ENCODE measurements at regions not wholly inside any gene's neighbourhood (a gene's known extent, or its start where the extent isn't known, plus 50 kb on each side); places are given as distances from the start of the nearest gene placed in this dataset.

- intact Hi-C loops (cut with DNase I): no loop called here
Measured at GRCh38 chr12:42923583-42923982, 334.0 kb upstream of the PRICKLE1 start.

GRCh38 chr12:42923156-42923555, 333.6 kb upstream of the PRICKLE1 start:
- H3K27ac ChIP-seq (ENCODE audit: low read depth in 1 of 2, low read length in 2 of 2): no peak overlapping the region
- DNase-seq: no peak
- ATAC-seq (ENCODE audit: low FRiP score): no peak
- H3K27me3 ChIP-seq (ENCODE audit: control insufficient read depth in 1 of 2, insufficient read depth in 2 of 2, low read length in 1 of 2): no peaks in the 10 kb centered on the region
- H3K36me3 ChIP-seq (ENCODE audit: control insufficient read depth in 1 of 2, insufficient read depth in 2 of 2, low read length in 1 of 2): no peaks in the 10 kb centered on the region
- no peaks in the 10 kb centered on the region for H3K4me1 ChIP-seq (ENCODE audit: control insufficient read depth in 1 of 2, insufficient read depth in 2 of 2, low read length in 2 of 2)
- H3K4me3 ChIP-seq (ENCODE audit: low read length in 2 of 2): no peak overlapping the region
- H3K9me3 ChIP-seq (ENCODE audit: control insufficient read depth, low read length): peaks cover 4% of the 10 kb centered on the region
- intact Hi-C loops (cut with DNase I): no loop called here
- WGBS, 2 donors: 5 to 21% methylated on average over 2 of the region's 2 CpGs

More at GRCh38 chr12:42923583-42923982, 334.0 kb upstream of the PRICKLE1 start:
- no peaks in the 10 kb centered on the region for H3K36me3 ChIP-seq (ENCODE audit: control insufficient read depth in 1 of 2, insufficient read depth in 2 of 2, low read length in 1 of 2)
- H3K4me1 ChIP-seq (ENCODE audit: control insufficient read depth in 1 of 2, insufficient read depth in 2 of 2, low read length in 2 of 2): no peaks in the 10 kb centered on the region
- H3K27me3 ChIP-seq (ENCODE audit: control insufficient read depth in 1 of 2, insufficient read depth in 2 of 2, low read length in 1 of 2): no peaks in the 10 kb centered on the region
- DNase-seq (no peak), ATAC-seq (ENCODE audit: low FRiP score) (no peak)
- H3K27ac ChIP-seq (ENCODE audit: low read depth in 1 of 2, low read length in 2 of 2): no peak overlapping the region
- no peak overlapping the region for H3K4me3 ChIP-seq (ENCODE audit: low read length in 2 of 2)
- H3K9me3 ChIP-seq (ENCODE audit: control insufficient read depth, low read length): peaks cover 4% of the 10 kb centered on the region

- H3K27me3 ChIP-seq (ENCODE audit: control insufficient read depth in 1 of 2, insufficient read depth in 2 of 2, low read length in 1 of 2): no peaks in the 10 kb centered on the region
- no peak overlapping the region for H3K27ac ChIP-seq (ENCODE audit: low read depth in 1 of 2, low read length in 2 of 2)
- H3K9me3 ChIP-seq (ENCODE audit: control insufficient read depth, low read length): peaks cover 2% of the 10 kb centered on the region
- no peak for DNase-seq
- intact Hi-C loops (cut with DNase I): no loop called here
- ATAC-seq (ENCODE audit: low FRiP score): no peak
- WGBS, 2 donors: 30% methylated on average over 3 of the region's 3 CpGs
- H3K36me3 ChIP-seq (ENCODE audit: control insufficient read depth in 1 of 2, insufficient read depth in 2 of 2, low read length in 1 of 2): no peaks in the 10 kb centered on the region
- no peaks in the 10 kb centered on the region for H3K4me1 ChIP-seq (ENCODE audit: control insufficient read depth in 1 of 2, insufficient read depth in 2 of 2, low read length in 2 of 2)
- no peak overlapping the region for H3K4me3 ChIP-seq (ENCODE audit: low read length in 2 of 2)
Measured at GRCh38 chr12:42922505-42922850, 332.9 kb upstream of the PRICKLE1 start.

GRCh38 chr12:42921741-42922504, 332.4 kb upstream of the PRICKLE1 start:
- Histone ChIP-seq H3K9me3 (ENCODE audit: control insufficient read depth, low read length) (peaks cover 2% of the 10 kb centered on the region), H3K4me3 (ENCODE audit: low read length in 2 of 2) (no peak overlapping the region), H3K27ac (ENCODE audit: low read depth in 1 of 2, low read length in 2 of 2) (no peak overlapping the region), H3K36me3 (ENCODE audit: control insufficient read depth in 1 of 2, insufficient read depth in 2 of 2, low read length in 1 of 2) (no peaks in the 10 kb centered on the region), H3K4me1 (ENCODE audit: control insufficient read depth in 1 of 2, insufficient read depth in 2 of 2, low read length in 2 of 2) (no peaks in the 10 kb centered on the region), H3K27me3 (ENCODE audit: control insufficient read depth in 1 of 2, insufficient read depth in 2 of 2, low read length in 1 of 2) (no peaks in the 10 kb centered on the region)
- no peak for ATAC-seq (ENCODE audit: low FRiP score)
- intact Hi-C loops (cut with DNase I): no loop called here
- WGBS, 2 donors: 66 to 72% methylated on average over 7 of the region's 7 CpGs
- DNase-seq: no peak

- peaks cover 2% of the 10 kb centered on the region for H3K9me3 ChIP-seq (ENCODE audit: control insufficient read depth, low read length)
- no peak overlapping the region for H3K27ac ChIP-seq (ENCODE audit: low read depth in 1 of 2, low read length in 2 of 2)
- 90 to 100% methylated on average over 1 of the region's 1 CpG for WGBS, 2 donors
- DNase-seq (no peak), ATAC-seq (ENCODE audit: low FRiP score) (no peak)
- H3K4me3 ChIP-seq (ENCODE audit: low read length in 2 of 2): no peak overlapping the region
- no peaks in the 10 kb centered on the region for H3K27me3 ChIP-seq (ENCODE audit: control insufficient read depth in 1 of 2, insufficient read depth in 2 of 2, low read length in 1 of 2)
- no peaks in the 10 kb centered on the region for H3K36me3 ChIP-seq (ENCODE audit: control insufficient read depth in 1 of 2, insufficient read depth in 2 of 2, low read length in 1 of 2)
- intact Hi-C loops (cut with DNase I): no loop called here
- no peaks in the 10 kb centered on the region for H3K4me1 ChIP-seq (ENCODE audit: control insufficient read depth in 1 of 2, insufficient read depth in 2 of 2, low read length in 2 of 2)
Measured at GRCh38 chr12:42919691-42920090, 330.1 kb upstream of the PRICKLE1 start.

- Histone ChIP-seq H3K27me3 (ENCODE audit: control insufficient read depth in 1 of 2, insufficient read depth in 2 of 2, low read length in 1 of 2) (no peaks in the 10 kb centered on the region), H3K4me3 (ENCODE audit: low read length in 2 of 2) (no peak overlapping the region), H3K27ac (ENCODE audit: low read depth in 1 of 2, low read length in 2 of 2) (no peak overlapping the region), H3K4me1 (ENCODE audit: control insufficient read depth in 1 of 2, insufficient read depth in 2 of 2, low read length in 2 of 2) (no peaks in the 10 kb centered on the region), H3K9me3 (ENCODE audit: control insufficient read depth, low read length) (peaks cover 2% of the 10 kb centered on the region), H3K36me3 (ENCODE audit: control insufficient read depth in 1 of 2, insufficient read depth in 2 of 2, low read length in 1 of 2) (no peaks in the 10 kb centered on the region)
- DNase-seq: no peak
- intact Hi-C loops (cut with DNase I): no loop called here
- ATAC-seq (ENCODE audit: low FRiP score): no peak
- 64 to 68% methylated on average over 3 of the region's 3 CpGs for WGBS, 2 donors
Measured at GRCh38 chr12:42918443-42918842, 328.9 kb upstream of the PRICKLE1 start.

- Histone ChIP-seq H3K27ac (ENCODE audit: low read depth in 1 of 2, low read length in 2 of 2) (no peak overlapping the region), H3K4me3 (ENCODE audit: low read length in 2 of 2) (no peak overlapping the region), H3K27me3 (ENCODE audit: control insufficient read depth in 1 of 2, insufficient read depth in 2 of 2, low read length in 1 of 2) (no peaks in the 10 kb centered on the region), H3K9me3 (ENCODE audit: control insufficient read depth, low read length) (peaks cover 2% of the 10 kb centered on the region), H3K4me1 (ENCODE audit: control insufficient read depth in 1 of 2, insufficient read depth in 2 of 2, low read length in 2 of 2) (no peaks in the 10 kb centered on the region), H3K36me3 (ENCODE audit: control insufficient read depth in 1 of 2, insufficient read depth in 2 of 2, low read length in 1 of 2) (no peaks in the 10 kb centered on the region)
- 91% methylated on average over 3 of the region's 3 CpGs for WGBS, 2 donors
- DNase-seq (no peak), ATAC-seq (ENCODE audit: low FRiP score) (no peak)
- intact Hi-C loops (cut with DNase I): no loop called here
Measured at GRCh38 chr12:42916143-42916542, 326.6 kb upstream of the PRICKLE1 start.

- Histone ChIP-seq H3K4me3 (ENCODE audit: low read length in 2 of 2) (no peak overlapping the region), H3K36me3 (ENCODE audit: control insufficient read depth in 1 of 2, insufficient read depth in 2 of 2, low read length in 1 of 2) (no peaks in the 10 kb centered on the region), H3K27ac (ENCODE audit: low read depth in 1 of 2, low read length in 2 of 2) (no peak overlapping the region), H3K27me3 (ENCODE audit: control insufficient read depth in 1 of 2, insufficient read depth in 2 of 2, low read length in 1 of 2) (no peaks in the 10 kb centered on the region), H3K4me1 (ENCODE audit: control insufficient read depth in 1 of 2, insufficient read depth in 2 of 2, low read length in 2 of 2) (no peaks in the 10 kb centered on the region), H3K9me3 (ENCODE audit: control insufficient read depth, low read length) (no peaks in the 10 kb centered on the region)
- WGBS, 2 donors: 78 to 79% methylated on average over 4 of the region's 4 CpGs
- intact Hi-C loops (cut with DNase I): no loop called here
- ATAC-seq (ENCODE audit: low FRiP score): no peak
- DNase-seq: no peak
Measured at GRCh38 chr12:42915426-42915825, 325.9 kb upstream of the PRICKLE1 start.

GRCh38 chr12:42912367-42912766, 322.8 kb upstream of the PRICKLE1 start:
- H3K9me3 ChIP-seq (ENCODE audit: control insufficient read depth, low read length): no peaks in the 10 kb centered on the region
- H3K27me3 ChIP-seq (ENCODE audit: control insufficient read depth in 1 of 2, insufficient read depth in 2 of 2, low read length in 1 of 2): no peaks in the 10 kb centered on the region
- intact Hi-C loops (cut with DNase I): no loop called here
- H3K36me3 ChIP-seq (ENCODE audit: control insufficient read depth in 1 of 2, insufficient read depth in 2 of 2, low read length in 1 of 2): no peaks in the 10 kb centered on the region
- DNase-seq (no peak), ATAC-seq (ENCODE audit: low FRiP score) (no peak)
- no peaks in the 10 kb centered on the region for H3K4me1 ChIP-seq (ENCODE audit: control insufficient read depth in 1 of 2, insufficient read depth in 2 of 2, low read length in 2 of 2)
- no peak overlapping the region for H3K27ac ChIP-seq (ENCODE audit: low read depth in 1 of 2, low read length in 2 of 2)
- H3K4me3 ChIP-seq (ENCODE audit: low read length in 2 of 2): no peak overlapping the region
- 50 to 61% methylated on average over 1 of the region's 1 CpG for WGBS, 2 donors
